ENCODE measurements at regions not wholly inside any gene's neighbourhood (a gene's known extent, or its start where the extent isn't known, plus 50 kb on each side); places are given as distances from the start of the nearest gene placed in this dataset.

GRCh38 chr20:48195121-48195870 lies 410.0 kb upstream of the SULF2 start:
- TF ChIP-seq CTCF (IDR thresholded peaks at IDR 0.05) (no peak), TCF7 (CRISPR knock-in tag; IDR thresholded peaks at IDR 0.05; ENCODE audit: low read depth) (no peak), ETV6 (CRISPR knock-in tag; IDR thresholded peaks at IDR 0.05) (no peak), ZNF423 (CRISPR knock-in tag; IDR thresholded peaks at IDR 0.05) (no peak), SP1 (CRISPR knock-in tag; conservative IDR thresholded peaks at IDR 0.05) (no peak), ZNF219 (CRISPR knock-in tag; IDR thresholded peaks at IDR 0.05; ENCODE audit: borderline replicate concordance) (no peak), ZNF121 (CRISPR knock-in tag; IDR thresholded peaks at IDR 0.05) (no peak), ZNF317 (CRISPR knock-in tag; IDR thresholded peaks at IDR 0.05; ENCODE audit: borderline replicate concordance, low read depth) (no peak)
